Fibroblast of skin of left biceps (primary cell): ENCODE measurements at regions not wholly inside any gene's neighbourhood (a gene's known extent, or its start where the extent isn't known, plus 50 kb on each side); places are given as distances from the start of the nearest gene placed in this dataset.

Experiments used
- DNase-seq, 2 experiments: peaks; one replicate each; pipeline ENCODE4 v3.0.0-alpha.2; 2013; ENCODE audit warnings: low read depth in 2 of 2

- DNase-seq: no peak
Observed at GRCh38 chr7:131252976-131253375, 74.7 kb upstream of the MKLN1 start.

- no peak for DNase-seq
Observed at GRCh38 chr7:131254211-131254610, 73.5 kb upstream of the MKLN1 start.

- no peak for DNase-seq
Observed at GRCh38 chr7:131255242-131255641, 72.4 kb upstream of the MKLN1 start.

GRCh38 chr7:131261476-131261994 is 66.1 kb upstream of the MKLN1 start:
- DNase-seq: no peak

- DNase-seq: no peak
Observed at GRCh38 chr7:131265227-131265626, 62.4 kb upstream of the MKLN1 start.

GRCh38 chr7:131267631-131268030 is 60.0 kb upstream of the MKLN1 start:
- DNase-seq: no peak

GRCh38 chr7:131268906-131269305 is 58.8 kb upstream of the MKLN1 start:
- DNase-seq: no peak

- DNase-seq: no peak
Observed at GRCh38 chr7:131272086-131272485, 55.6 kb upstream of the MKLN1 start.

- no peak for DNase-seq
Observed at GRCh38 chr7:131274986-131275385, 52.7 kb upstream of the MKLN1 start.

- DNase-seq: no peak
Observed at GRCh38 chr7:131276190-131276589, 51.5 kb upstream of the MKLN1 start.

GRCh38 chr7:131276748-131277147 is 50.9 kb upstream of the MKLN1 start:
- no peak for DNase-seq
